NCI-H345 (cell line): ENCODE measurements at regions not wholly inside any gene's neighbourhood (a gene's known extent, or its start where the extent isn't known, plus 50 kb on each side); places are given as distances from the start of the nearest gene placed in this dataset.
"Not testable (repeated sequence)": the region's sequence is repeated elsewhere in the genome, so short reads cannot be mapped to it uniquely, and the experiment has no call there.

ENCODE experiments used
- DNase-seq: peaks from one replicate; lab custom pipeline; 2025; lab: John Stamatoyannopoulos, UW

GRCh38 chr15:54841701-54842305 lies 354.9 kb downstream of the RSL24D1 start:
- no peak for DNase-seq

- DNase-seq, result no peak
Observed at GRCh38 chr15:54840621-54841398, 355.9 kb downstream of the RSL24D1 start.

GRCh38 chr15:54839379-54839778 lies 357.4 kb downstream of the RSL24D1 start:
- peak; percentile 18 for DNase-seq

GRCh38 chr15:54836052-54836795 lies 360.5 kb downstream of the RSL24D1 start:
- DNase-seq, result no peak

- no peak for DNase-seq
Observed at GRCh38 chr15:54829821-54830220, 366.9 kb downstream of the RSL24D1 start.

GRCh38 chr15:54820811-54821210 lies 375.9 kb downstream of the RSL24D1 start:
- DNase-seq, result no peak

GRCh38 chr15:54820098-54820497 lies 376.6 kb downstream of the RSL24D1 start:
- no peak for DNase-seq

GRCh38 chr15:54816401-54816800 lies 380.3 kb downstream of the RSL24D1 start:
- DNase-seq, result no peak

- no peak for DNase-seq
Observed at GRCh38 chr15:54815556-54815955, 381.2 kb downstream of the RSL24D1 start.

GRCh38 chr15:54812383-54812782 lies 384.4 kb downstream of the RSL24D1 start:
- no peak for DNase-seq

- DNase-seq, result no peak
Observed at GRCh38 chr15:54810496-54810895, 386.2 kb downstream of the RSL24D1 start.

GRCh38 chr15:54810031-54810430 lies 386.7 kb downstream of the RSL24D1 start:
- no peak for DNase-seq

GRCh38 chr15:54808321-54808720 lies 388.4 kb downstream of the RSL24D1 start:
- no peak for DNase-seq

- DNase-seq, result no peak
Observed at GRCh38 chr15:54803987-54804386, 392.8 kb downstream of the RSL24D1 start.

- no peak for DNase-seq
Observed at GRCh38 chr15:54803134-54803808, 393.5 kb downstream of the RSL24D1 start.

GRCh38 chr15:54792526-54792925 lies 404.2 kb downstream of the RSL24D1 start:
- DNase-seq, result no peak

GRCh38 chr15:54790693-54791092 lies 406.0 kb downstream of the RSL24D1 start:
- no peak for DNase-seq

GRCh38 chr15:54789376-54789775 lies 407.4 kb downstream of the RSL24D1 start:
- DNase-seq, result no peak

GRCh38 chr15:54781220-54781619 lies 415.5 kb downstream of the RSL24D1 start:
- DNase-seq, result not testable (repeated sequence)

- DNase-seq, result no peak
Observed at GRCh38 chr15:54779271-54779670, 417.5 kb downstream of the RSL24D1 start.

GRCh38 chr15:54776410-54776809 lies 420.3 kb downstream of the RSL24D1 start:
- no peak for DNase-seq

GRCh38 chr15:54772663-54773062 lies 424.1 kb downstream of the RSL24D1 start:
- peak; percentile 20 for DNase-seq
